MG63 (cell line): ENCODE measurements at regions not wholly inside any gene's neighbourhood (a gene's known extent, or its start where the extent isn't known, plus 50 kb on each side); places are given as distances from the start of the nearest gene placed in this dataset.

ENCODE experiments used
- DNase-seq: peaks from one replicate; pipeline ENCODE4 v3.0.0-alpha.2; 2020
- H3K27me3 ChIP-seq: fragments of 250-450 bp; sonication (Bioruptor Pico); 2 replicates; pipeline ENCODE4 v1.5.1; 2020; ENCODE audit warnings: mild to moderate bottlenecking, moderate library complexity
- H3K36me3 ChIP-seq: fragments of 250-450 bp; sonication (Bioruptor Pico); 2 replicates; pipeline ENCODE4 v1.5.1; 2020; ENCODE audit warnings: mild to moderate bottlenecking, moderate library complexity
- H3K4me3 ChIP-seq: fragments of 250-450 bp; sonication (Bioruptor Pico); 2 replicates; pipeline ENCODE4 v1.5.1; 2020; ENCODE audit warnings: mild to moderate bottlenecking, moderate library complexity
- H3K9me3 ChIP-seq: fragments of 250-450 bp; sonication (Bioruptor Pico); 2 replicates; pipeline ENCODE4 v1.5.1; 2020; ENCODE audit warnings: mild to moderate bottlenecking, moderate library complexity

DNA sequence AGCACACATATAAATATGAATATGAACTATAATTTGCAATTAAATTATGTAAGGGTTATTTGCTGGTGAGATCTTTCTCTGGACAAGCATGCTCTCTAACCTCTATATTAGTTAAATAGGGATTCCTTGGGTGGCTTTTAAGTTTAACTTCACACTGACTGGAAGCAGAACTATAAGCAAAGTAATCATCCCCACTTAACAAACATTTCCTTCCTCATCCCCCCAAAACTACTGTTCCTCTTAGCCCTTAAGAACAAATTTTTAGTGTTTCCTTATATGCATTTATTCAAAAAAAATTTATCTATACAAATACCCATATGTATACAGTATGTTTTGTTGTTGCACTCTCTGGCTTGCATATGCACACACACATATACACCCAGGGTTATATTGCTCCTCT, 512.1 kb upstream of the MEF2C start:
- H3K36me3 ChIP-seq, result no peaks in the 10 kb centered on the region
- no peak overlapping the region for H3K4me3 ChIP-seq
- DNase-seq, result no peak
- no peaks in the 10 kb centered on the region for H3K27me3 ChIP-seq
- H3K9me3 ChIP-seq, result no peaks in the 10 kb centered on the region

DNA sequence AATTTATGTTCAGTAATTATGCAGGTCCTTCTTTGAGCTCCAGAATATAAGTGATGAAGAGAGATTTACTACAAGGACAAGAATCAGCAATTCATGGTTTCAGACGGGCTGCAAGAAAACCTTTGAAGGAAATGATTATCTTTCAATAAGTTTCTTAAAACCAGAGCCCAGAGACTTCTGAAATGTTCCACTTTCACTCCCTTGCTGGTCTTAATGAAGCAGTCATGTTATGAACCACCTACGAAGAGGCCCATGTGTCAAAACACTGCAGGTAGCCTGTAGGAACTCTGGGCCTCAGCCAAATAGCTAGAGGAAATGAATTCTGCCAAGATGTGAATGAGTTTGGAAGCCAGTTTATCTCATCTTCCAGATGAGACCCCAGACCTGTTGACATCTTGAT, 505.9 kb upstream of the MEF2C start:
- Histone ChIP-seq H3K27me3 (no peaks in the 10 kb centered on the region), H3K4me3 (no peak overlapping the region), H3K9me3 (no peaks in the 10 kb centered on the region), H3K36me3 (no peaks in the 10 kb centered on the region)
- DNase-seq, result no peak

DNA sequence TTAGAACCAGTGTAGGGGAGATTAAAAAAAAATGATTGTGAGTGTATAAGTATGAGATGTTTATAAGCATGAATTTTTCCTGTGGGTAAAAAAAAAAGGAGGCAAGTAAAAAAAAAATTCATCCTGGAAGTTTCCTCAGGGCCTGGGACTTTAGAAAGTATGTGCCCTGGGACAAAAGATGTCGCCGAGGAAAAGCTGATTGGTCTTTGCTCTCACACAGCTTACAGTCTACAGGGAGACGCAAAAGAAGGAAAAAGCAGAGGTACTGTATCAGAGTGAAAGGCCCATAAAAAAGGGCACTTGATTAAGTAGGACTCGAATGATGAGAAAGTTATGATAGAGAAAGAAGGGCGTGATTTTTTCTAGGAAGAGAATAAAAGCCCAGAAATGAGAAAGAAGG, 501.4 kb upstream of the MEF2C start:
- no peak for DNase-seq
- Histone ChIP-seq H3K4me3 (no peak overlapping the region), H3K36me3 (no peaks in the 10 kb centered on the region), H3K9me3 (no peaks in the 10 kb centered on the region), H3K27me3 (no peaks in the 10 kb centered on the region)

DNA sequence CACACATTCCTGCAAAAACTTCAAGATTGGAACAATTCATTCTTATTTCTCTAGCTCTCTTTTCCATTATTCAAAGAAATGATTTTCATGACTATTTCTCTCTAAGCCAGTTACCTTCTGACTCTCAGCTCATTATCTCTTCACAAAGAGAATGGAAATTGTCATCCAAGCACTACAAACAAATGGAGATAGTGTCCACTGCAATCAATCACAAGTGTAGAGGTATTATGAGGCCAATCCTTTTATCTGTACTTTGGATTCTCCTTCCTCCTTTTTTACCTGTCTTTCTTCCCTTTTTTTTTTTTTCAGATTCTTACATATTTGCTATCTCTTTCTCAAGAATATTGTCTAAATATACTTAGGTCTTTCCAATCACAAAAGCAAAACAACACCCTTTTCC, 497.7 kb upstream of the MEF2C start:
- no peak for DNase-seq
- no peaks in the 10 kb centered on the region for H3K27me3 ChIP-seq
- H3K36me3 ChIP-seq, result no peaks in the 10 kb centered on the region
- no peak overlapping the region for H3K4me3 ChIP-seq
- H3K9me3 ChIP-seq, result no peaks in the 10 kb centered on the region

DNA sequence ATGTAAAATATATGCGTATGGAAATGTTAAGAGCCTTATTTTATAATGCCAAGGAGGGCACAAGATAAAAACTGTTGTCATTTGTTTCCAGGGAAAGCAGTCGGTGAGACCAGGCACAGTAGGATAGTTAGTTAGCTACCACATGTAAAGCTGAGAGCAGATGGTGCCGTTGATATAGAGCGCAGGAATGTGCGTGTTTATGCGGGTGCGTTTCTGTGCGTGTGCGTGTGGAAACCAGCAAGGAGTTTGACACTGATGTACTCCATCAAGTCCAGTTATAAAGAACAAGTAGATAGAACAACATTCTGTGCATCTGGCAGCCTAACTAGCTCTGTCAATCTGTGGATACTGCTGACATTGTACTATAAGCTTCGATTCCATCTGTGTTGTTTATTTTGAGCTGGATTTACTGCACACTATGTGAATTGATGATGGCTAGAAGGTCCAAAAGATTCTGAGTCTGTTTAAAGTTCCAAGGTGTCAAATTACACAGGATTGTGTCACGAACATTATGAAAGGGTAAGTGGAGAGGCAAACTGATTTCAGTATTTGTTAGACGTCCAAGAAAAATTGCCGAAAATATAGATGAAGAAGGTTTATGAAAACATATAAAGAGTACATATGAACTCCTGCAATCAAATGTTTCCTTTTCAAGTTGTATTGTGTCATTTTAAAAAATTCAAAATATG, 494.9 kb upstream of the MEF2C start:
- Histone ChIP-seq H3K27me3 (peaks cover 4% of the 10 kb centered on the region; the same call in 1 of the 2 replicates), H3K4me3 (no peak overlapping the region), H3K9me3 (no peaks in the 10 kb centered on the region), H3K36me3 (no peaks in the 10 kb centered on the region)
- no peak for DNase-seq

DNA sequence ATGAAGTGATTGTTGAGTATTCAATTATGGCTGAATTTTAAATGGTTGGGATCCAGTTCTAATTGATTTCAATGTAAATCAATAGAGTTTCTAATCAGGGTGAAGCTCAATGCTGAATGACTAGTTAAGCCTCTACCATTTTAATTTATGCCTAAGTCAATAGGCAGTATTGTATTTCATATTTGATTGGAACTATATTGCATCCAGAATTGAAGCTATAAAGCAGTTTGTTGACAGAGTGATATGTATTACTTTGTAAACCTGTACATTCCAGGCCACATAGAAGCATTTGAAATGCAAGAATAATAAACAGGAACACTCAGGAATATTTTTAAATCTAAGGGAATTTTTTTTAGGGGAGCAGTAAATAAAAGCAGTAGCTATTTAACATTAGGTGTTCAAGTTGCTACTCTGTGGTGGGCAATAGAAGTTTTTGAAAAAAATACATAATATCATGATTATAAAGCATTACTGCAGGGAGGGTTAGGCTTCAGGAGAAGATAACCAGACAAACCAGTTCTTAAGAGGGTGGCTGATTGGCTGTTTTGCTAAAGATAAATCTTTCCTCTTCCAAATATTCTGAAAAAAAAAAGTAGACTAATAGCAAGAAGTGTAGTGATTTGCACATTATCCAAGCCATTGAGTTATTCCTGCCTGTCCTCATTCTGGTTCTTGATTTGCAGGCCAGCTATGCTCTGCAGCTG, 492.0 kb upstream of the MEF2C start:
- DNase-seq, result no peak
- no peaks in the 10 kb centered on the region for H3K36me3 ChIP-seq
- H3K4me3 ChIP-seq, result no peak overlapping the region
- H3K27me3 ChIP-seq, result peaks cover 4% of the 10 kb centered on the region; the same call in 1 of the 2 replicates
- H3K9me3 ChIP-seq, result no peaks in the 10 kb centered on the region

DNA sequence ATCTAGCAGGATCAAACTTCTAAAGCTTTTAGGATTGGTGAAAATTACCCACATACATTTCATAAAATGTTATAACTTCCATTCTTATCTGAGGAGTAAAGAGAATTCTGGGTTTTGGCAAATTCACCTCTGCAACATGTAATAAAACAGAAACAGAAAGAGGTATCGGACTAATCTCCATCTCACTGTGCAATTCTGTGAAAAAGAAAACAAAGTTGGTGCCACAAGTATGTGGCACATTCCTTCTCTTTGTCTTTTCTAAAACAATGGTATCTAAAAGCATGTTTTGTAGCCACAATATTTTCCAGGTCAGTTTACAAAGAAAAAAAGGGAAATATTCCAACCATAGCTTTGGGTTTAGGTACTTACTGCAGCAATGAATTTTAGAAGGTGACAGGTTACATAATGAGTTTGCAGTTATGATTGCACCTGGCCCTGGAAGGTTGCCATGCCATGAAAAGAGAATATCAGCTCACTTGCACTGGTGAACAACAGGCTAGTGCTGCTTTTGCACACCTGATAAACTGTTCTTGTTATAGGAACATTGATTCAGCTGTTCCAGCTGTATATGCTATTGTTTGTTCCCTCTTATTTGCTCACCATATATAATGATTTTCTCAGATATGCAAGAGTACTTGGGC, 491.3 kb upstream of the MEF2C start:
- Histone ChIP-seq H3K36me3 (no peaks in the 10 kb centered on the region), H3K9me3 (no peaks in the 10 kb centered on the region), H3K4me3 (no peak overlapping the region), H3K27me3 (peaks cover 4% of the 10 kb centered on the region; the same call in 1 of the 2 replicates)
- DNase-seq, result no peak

DNA sequence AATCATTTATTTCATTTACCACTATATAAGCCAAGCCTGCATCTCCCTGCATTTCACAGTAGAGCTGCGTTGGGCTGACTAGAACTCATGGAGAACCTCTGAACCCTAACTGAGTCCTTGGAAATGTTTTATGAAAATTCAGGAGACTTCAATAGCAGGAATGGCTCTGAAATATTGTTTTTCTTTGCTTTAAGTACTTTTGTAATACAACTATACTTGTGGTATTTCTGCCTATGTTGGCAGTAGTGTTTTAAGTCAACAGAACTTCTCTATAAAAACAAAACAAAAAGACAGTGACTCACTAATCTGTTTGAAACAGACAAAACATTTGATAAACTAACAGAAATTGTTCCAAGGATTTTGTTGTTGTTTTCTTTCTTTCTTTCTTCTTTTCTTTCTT, 489.2 kb upstream of the MEF2C start:
- peaks cover 4% of the 10 kb centered on the region; the same call in 1 of the 2 replicates for H3K27me3 ChIP-seq
- DNase-seq, result no peak
- H3K4me3 ChIP-seq, result no peak overlapping the region
- no peaks in the 10 kb centered on the region for H3K36me3 ChIP-seq
- no peaks in the 10 kb centered on the region for H3K9me3 ChIP-seq

DNA sequence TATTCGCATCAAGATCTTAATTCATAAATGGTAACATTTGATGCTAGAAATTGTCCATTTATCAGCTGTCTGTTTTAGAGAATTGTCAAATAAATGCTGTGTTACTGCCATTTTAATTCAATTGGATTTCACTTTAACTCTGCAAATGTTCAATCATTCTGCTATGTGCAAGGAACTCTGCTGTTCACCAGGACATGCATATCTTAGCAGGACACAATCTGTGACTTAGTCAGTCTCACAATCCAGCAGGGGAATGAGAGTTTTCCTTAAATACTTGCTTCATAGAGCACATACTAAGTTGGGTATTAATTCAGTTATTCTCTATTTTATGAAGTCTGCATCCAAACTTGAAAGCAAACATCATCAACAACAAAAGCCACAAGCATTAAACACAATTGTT, 488.7 kb upstream of the MEF2C start:
- H3K36me3 ChIP-seq, result no peaks in the 10 kb centered on the region
- H3K27me3 ChIP-seq, result peaks cover 4% of the 10 kb centered on the region; the same call in 1 of the 2 replicates
- no peak overlapping the region for H3K4me3 ChIP-seq
- no peak for DNase-seq
- H3K9me3 ChIP-seq, result no peaks in the 10 kb centered on the region

DNA sequence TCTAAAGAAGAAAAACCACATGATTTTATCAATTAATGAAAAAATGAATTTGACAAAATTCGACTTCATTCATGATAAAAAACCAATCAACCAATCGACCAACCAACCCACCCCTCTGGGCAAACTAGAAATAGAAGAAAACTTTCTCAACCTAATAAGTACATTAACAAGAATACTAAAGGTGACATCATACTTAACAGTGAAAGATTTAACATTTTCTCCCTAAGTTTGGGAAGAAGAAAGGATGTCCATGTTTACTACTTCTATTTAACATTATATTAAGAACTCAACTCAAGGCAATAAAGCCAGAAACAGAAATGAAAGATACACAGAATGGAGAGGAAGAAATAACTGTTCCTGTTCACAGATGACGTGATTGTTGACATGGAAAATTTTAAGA, 476.1 kb upstream of the MEF2C start:
- no peaks in the 10 kb centered on the region for H3K27me3 ChIP-seq
- no peak overlapping the region for H3K4me3 ChIP-seq
- no peaks in the 10 kb centered on the region for H3K36me3 ChIP-seq
- no peaks in the 10 kb centered on the region for H3K9me3 ChIP-seq
- DNase-seq, result no peak

DNA sequence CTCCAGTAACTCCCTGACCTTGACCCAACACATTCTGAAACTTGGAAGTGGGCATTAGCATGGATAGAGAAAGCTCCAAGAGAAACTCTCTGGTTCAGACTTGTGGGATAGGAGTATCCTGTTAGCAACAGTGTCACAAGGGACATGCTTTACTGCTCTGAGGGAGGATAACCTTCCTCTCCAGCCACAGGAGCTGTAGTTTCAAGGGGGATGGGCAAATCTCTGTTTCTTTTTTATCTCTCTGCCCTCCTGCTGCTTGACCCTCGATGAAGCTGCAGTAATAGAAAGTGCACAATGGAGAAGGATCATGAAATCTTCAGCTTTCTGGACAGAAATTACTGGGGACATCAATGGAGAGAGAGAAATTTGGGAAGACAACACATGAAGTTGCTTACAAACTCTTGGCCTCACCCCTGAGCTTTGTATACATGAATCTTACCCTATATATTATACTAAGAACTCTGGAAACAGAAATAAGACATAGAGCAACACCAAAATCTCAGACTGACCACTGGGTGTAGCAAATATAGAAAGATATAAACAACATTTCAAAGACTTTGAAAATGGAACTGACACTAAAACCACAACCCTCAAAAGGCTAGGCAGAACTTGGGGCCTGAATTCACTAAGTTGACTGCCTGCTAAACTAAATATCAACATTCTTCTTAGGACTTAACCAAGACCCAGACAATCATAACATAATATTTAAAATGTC, 471.0 kb upstream of the MEF2C start:
- DNase-seq, result no peak
- no peaks in the 10 kb centered on the region for H3K36me3 ChIP-seq
- H3K9me3 ChIP-seq, result no peaks in the 10 kb centered on the region
- H3K4me3 ChIP-seq, result no peak overlapping the region
- H3K27me3 ChIP-seq, result no peaks in the 10 kb centered on the region

DNA sequence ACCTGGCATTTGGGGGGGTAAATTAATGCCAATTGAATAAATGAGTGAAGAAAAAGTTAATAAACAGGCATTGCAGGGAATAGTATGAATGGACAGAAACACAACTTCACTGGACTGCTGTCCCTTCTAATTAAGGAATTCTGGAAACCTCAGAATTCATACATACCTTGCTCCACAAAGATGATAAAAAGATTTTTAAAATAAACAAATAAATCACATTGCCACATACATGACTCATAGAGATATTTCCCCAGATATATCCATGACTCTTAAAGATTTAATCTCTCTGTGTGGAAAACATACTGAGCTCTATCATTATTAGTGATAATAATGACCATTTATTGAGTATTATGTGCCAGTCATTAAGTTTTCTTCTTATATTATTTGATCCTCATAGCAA, 469.0 kb upstream of the MEF2C start:
- no peak for DNase-seq

DNA sequence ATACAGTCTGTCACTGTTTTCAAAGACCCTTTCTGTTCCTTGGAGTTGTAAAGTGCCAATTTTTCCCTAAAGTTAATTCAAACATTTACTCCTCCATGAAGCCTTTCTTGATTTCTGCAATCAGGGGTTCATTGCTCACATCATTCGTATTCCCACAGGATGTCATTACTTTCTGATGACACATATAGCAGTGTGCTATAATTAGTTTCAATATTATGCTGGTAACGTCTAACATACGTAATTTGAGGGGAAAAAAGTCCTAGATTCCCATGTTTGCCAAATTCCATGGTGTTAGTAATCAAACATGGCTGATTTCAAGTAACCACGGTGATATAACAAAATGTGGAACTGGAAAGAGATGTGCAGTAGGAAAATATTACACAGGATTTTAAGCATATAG, 468.2 kb upstream of the MEF2C start:
- Histone ChIP-seq H3K9me3 (no peaks in the 10 kb centered on the region), H3K4me3 (no peak overlapping the region), H3K36me3 (no peaks in the 10 kb centered on the region), H3K27me3 (no peaks in the 10 kb centered on the region)
- DNase-seq, result no peak

More for the DNA sequence above, 469.0 kb upstream of the MEF2C start:
- no peaks in the 10 kb centered on the region for H3K36me3 ChIP-seq
- no peaks in the 10 kb centered on the region for H3K27me3 ChIP-seq
- H3K4me3 ChIP-seq, result no peak overlapping the region
- no peaks in the 10 kb centered on the region for H3K9me3 ChIP-seq

DNA sequence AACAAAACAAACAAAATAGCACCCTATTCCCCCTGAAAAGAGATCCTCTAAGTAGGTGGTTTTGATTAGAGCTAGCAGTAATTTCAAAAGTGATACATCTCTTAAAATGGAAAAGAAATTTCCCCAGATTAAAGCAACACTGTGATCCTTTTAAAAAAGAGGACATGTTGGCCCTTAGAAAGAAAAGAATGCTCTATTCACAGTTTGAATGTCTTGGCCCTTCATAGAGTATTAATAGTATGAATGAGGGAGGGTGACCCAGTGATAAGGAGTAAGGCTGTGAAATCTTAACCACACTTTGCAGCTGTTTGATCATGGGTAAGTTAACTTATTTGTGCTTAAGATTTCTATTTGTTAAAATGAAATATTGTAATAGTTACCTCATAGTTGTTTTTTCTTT, 467.7 kb upstream of the MEF2C start:
- Histone ChIP-seq H3K4me3 (no peak overlapping the region), H3K9me3 (no peaks in the 10 kb centered on the region), H3K36me3 (no peaks in the 10 kb centered on the region), H3K27me3 (no peaks in the 10 kb centered on the region)
- DNase-seq, result no peak

DNA sequence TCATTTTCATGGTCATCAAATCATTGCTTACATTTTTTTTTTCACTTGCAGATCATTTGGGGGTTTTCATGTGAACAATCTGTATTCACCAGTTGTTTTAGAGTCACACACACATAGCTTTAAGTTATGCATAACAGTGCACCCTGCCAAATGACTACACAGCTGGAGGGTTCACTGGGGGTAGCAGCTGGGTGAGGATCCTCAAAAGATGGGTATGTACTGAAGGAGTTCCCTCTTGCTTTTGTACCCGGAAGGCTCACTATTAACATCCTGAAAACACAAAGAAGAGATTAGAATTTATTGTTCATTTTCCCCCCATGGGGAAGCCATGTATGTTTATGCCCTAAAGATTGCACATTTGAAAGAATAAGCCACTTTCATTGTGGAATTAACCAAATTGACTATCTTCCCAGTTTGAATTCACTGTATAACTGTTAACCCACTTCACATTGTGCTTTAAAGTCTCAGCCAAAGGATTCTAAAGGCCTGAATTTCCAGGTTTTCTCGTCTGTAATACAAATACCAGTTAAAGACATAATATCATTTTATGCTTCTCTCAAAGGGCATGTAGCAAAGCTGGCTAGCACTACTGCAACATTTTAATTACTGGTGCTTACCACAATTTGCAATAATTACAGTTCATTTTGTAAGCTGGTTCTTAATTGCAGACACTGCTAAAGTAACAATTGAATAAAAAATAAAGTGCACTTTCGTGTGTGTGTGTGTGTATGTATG, 466.4 kb upstream of the MEF2C start:
- DNase-seq, result no peak
- Histone ChIP-seq H3K9me3 (no peaks in the 10 kb centered on the region), H3K36me3 (no peaks in the 10 kb centered on the region), H3K27me3 (no peaks in the 10 kb centered on the region), H3K4me3 (no peak overlapping the region)

DNA sequence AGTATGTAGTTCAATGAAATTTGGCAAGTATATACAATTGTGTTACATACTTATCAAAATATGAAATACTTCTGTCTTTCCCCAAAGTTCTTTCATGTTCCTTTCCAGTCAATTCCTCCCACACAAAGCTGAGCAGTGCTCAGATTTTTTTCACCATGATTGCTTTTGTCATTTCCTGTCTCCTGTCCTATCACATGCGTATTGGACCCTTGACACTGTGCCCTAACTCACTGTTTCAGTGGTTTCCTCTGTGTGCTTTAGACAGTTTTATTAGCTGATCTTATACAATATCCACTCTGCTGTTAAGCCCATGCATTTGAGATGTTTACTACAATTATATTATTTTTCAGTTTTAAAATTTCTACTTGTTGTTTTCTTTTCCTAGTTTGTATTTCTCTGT, 463.6 kb upstream of the MEF2C start:
- H3K27me3 ChIP-seq, result no peaks in the 10 kb centered on the region
- no peak for DNase-seq
- H3K36me3 ChIP-seq, result no peaks in the 10 kb centered on the region
- H3K9me3 ChIP-seq, result no peaks in the 10 kb centered on the region
- no peak overlapping the region for H3K4me3 ChIP-seq

DNA sequence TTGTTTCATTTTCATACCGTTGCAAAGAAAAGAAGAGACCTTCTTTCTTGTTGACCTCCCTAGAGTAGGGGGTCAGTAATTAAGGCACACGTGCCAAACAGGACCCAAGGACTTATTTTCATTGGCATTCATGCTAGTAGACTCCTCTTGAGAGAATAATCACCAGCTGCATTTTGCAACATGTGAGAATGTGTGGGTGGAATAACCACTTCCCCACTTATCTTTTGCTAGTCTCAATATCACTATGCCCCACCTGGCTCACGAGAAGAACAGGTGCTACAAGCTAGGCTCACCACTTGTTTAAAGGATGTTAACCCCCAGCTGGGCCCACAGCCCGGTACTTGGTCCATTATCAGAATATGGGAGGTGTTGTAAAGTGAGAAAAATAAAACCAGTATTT, 460.7 kb upstream of the MEF2C start:
- H3K27me3 ChIP-seq, result no peaks in the 10 kb centered on the region
- H3K4me3 ChIP-seq, result no peak overlapping the region
- no peak for DNase-seq
- no peaks in the 10 kb centered on the region for H3K9me3 ChIP-seq
- no peaks in the 10 kb centered on the region for H3K36me3 ChIP-seq
